Mesendoderm (in vitro differentiated cells): ENCODE measurements at regions not wholly inside any gene's neighbourhood (a gene's known extent, or its start where the extent isn't known, plus 50 kb on each side); places are given as distances from the start of the nearest gene placed in this dataset.
"Not testable (repeated sequence)": the region's sequence is repeated elsewhere in the genome, so short reads cannot be mapped to it uniquely, and the experiment has no call there.

Experiments used
- DNase-seq: peaks from one replicate; pipeline ENCODE4 v3.0.0; 2013
- H2AK5ac ChIP-seq: 2 replicates; pipeline ENCODE4 v1.6.1; 2013; ENCODE audit warnings: low read length, inconsistent platforms
- H2BK120ac ChIP-seq: 2 replicates; pipeline ENCODE4 v1.6.1; 2013; ENCODE audit warnings: low read depth, mild to moderate bottlenecking, low read length, moderate library complexity, mixed read lengths
- H2BK15ac ChIP-seq: replicated peaks from 2 replicates; pipeline ENCODE4 v1.6.1; 2013; ENCODE audit warnings: low read depth, mild to moderate bottlenecking, moderate library complexity
- H2BK5ac ChIP-seq: 2 replicates; pipeline ENCODE4 v1.6.1; 2013; ENCODE audit warnings: low read length, inconsistent platforms
- H3K18ac ChIP-seq: 2 replicates; pipeline ENCODE4 v1.6.1; 2013; ENCODE audit warnings: mild to moderate bottlenecking, low read length, mixed read lengths
- H3K23ac ChIP-seq: one replicate; pipeline ENCODE4 v1.6.1; 2013; ENCODE audit warnings: low read length
- H3K27ac ChIP-seq: 2 replicates; pipeline ENCODE4 v1.5.1; 2013; ENCODE audit warnings: low read depth, mild to moderate bottlenecking, inconsistent platforms, low read length, moderate library complexity
- H3K27me3 ChIP-seq: 2 replicates; pipeline ENCODE4 v1.6.1; 2013; ENCODE audit warnings: low read length, control low read depth, mild to moderate bottlenecking, inconsistent platforms; ENCODE audit not compliant: insufficient read depth, poor library complexity
- H3K36me3 ChIP-seq: 2 replicates; pipeline ENCODE4 v1.6.1; 2013; ENCODE audit warnings: low read length, inconsistent platforms; ENCODE audit not compliant: control insufficient read depth, insufficient read depth
- H3K4ac ChIP-seq: one replicate; pipeline ENCODE4 v1.6.1; 2013; ENCODE audit warnings: low read depth, mild to moderate bottlenecking, low read length, moderate library complexity
- H3K4me1 ChIP-seq: 2 replicates; pipeline ENCODE4 v1.6.1; 2013; ENCODE audit warnings: low read depth, low read length, inconsistent platforms; ENCODE audit not compliant: control insufficient read depth
- H3K4me2 ChIP-seq: 2 replicates; pipeline ENCODE4 v1.6.1; 2013; ENCODE audit warnings: low read length
- H3K4me3 ChIP-seq: 2 replicates; pipeline ENCODE4 v1.5.1; 2013; ENCODE audit warnings: mild to moderate bottlenecking, low read length
- H3K56ac ChIP-seq: one replicate; pipeline ENCODE4 v1.6.1; 2013; ENCODE audit warnings: low read length
- H3K79me1 ChIP-seq: 2 replicates; pipeline ENCODE4 v1.6.1; 2013; ENCODE audit warnings: low read length, inconsistent platforms
- H3K79me2 ChIP-seq: 2 replicates; pipeline ENCODE4 v1.6.1; 2013; ENCODE audit warnings: mild to moderate bottlenecking, low read length; ENCODE audit not compliant: control insufficient read depth, insufficient read depth
- H3K9ac ChIP-seq: 2 replicates; pipeline ENCODE4 v1.6.1; 2013; ENCODE audit warnings: low read length, inconsistent platforms
- H4K5ac ChIP-seq: one replicate; pipeline ENCODE4 v1.6.1; 2013; ENCODE audit warnings: low read length
- H4K8ac ChIP-seq: one replicate; pipeline ENCODE4 v1.6.1; 2013; ENCODE audit warnings: low read depth, mild to moderate bottlenecking, control low read depth, low read length, moderate library complexity
- WGBS: extraction: QIAGEN DNeasy Blood & Tissue Kit; methylation state at CpG from one replicate; pipeline ENCODE4 v1.1.7; 2013; ENCODE audit warnings: low lambda C conversion rate, missing lambda C conversion rate; ENCODE audit not compliant: insufficient coverage; ENCODE audit errors: extremely low coverage; 5-methylcytosine and 5-hydroxymethylcytosine counted together

DNA sequence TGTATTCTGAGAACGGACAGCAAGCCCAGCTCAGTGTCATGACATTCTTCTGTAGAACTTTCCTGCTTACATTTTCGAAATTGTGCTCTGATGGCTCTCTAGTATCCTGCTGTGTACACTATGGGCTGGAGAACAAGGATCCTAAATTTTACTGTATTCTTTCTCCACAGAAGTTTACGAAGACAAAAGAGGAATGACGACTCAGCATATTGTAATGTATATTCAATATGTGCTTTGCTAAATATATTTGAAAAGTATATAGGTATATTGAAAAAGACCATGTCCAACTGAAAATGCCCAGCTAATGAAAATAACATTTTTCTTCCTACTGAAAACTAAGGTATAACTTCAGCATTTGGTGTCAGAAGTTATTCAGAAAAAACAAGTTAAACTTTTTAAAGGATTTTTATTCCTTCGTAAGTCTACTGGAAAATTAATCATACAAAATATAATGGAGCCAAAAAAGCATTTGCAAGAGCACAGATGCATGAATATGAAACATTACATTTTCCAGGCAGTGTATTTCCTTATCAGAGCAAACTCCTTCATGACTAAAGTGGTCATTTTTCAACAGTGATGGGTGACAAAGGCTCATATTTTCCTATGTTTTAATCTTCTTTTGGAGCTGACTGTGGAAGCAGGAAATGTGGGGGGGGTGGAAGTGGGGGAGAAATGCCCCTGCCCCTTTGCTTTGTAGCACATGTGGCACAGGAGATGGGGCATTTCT lies 143.8 kb upstream of the THUMPD2 start:
- H3K9ac ChIP-seq, result no peak overlapping the region
- no peak overlapping the region for H2BK15ac ChIP-seq
- no CpG with 5 or more reads among the region's 5 CpGs for WGBS
- H3K4me2 ChIP-seq, result no peak overlapping the region
- no peak overlapping the region for H4K8ac ChIP-seq
- H3K4me3 ChIP-seq, result no peak overlapping the region
- H2AK5ac ChIP-seq, result no peak overlapping the region
- H4K5ac ChIP-seq, result no peak overlapping the region
- peaks cover 4% of the 10 kb centered on the region for H3K4me1 ChIP-seq
- H3K79me2 ChIP-seq, result no peaks in the 10 kb centered on the region
- DNase-seq, result no peak
- no peak overlapping the region for H3K27ac ChIP-seq
- H3K23ac ChIP-seq, result no peak overlapping the region
- H2BK120ac ChIP-seq, result no peak overlapping the region
- H3K27me3 ChIP-seq, result no peaks in the 10 kb centered on the region
- no peaks in the 10 kb centered on the region for H3K79me1 ChIP-seq
- no peak overlapping the region for H3K56ac ChIP-seq
- H2BK5ac ChIP-seq, result no peak overlapping the region
- no peak overlapping the region for H3K18ac ChIP-seq
- H3K36me3 ChIP-seq, result no peaks in the 10 kb centered on the region
- H3K4ac ChIP-seq, result no peak overlapping the region

- H2AK5ac ChIP-seq, result no peak overlapping the region
- no peaks in the 10 kb centered on the region for H3K79me1 ChIP-seq
- no peaks in the 10 kb centered on the region for H3K27me3 ChIP-seq
- no peak overlapping the region for H3K4ac ChIP-seq
- H3K4me1 ChIP-seq, result peaks cover 4% of the 10 kb centered on the region
- no peak overlapping the region for H2BK15ac ChIP-seq
- H3K23ac ChIP-seq, result no peak overlapping the region
- H4K5ac ChIP-seq, result no peak overlapping the region
- H3K27ac ChIP-seq, result no peak overlapping the region
- no peak for DNase-seq
- no peaks in the 10 kb centered on the region for H3K79me2 ChIP-seq
- no peaks in the 10 kb centered on the region for H3K36me3 ChIP-seq
- H3K4me3 ChIP-seq, result no peak overlapping the region
- H3K18ac ChIP-seq, result no peak overlapping the region
- no peak overlapping the region for H4K8ac ChIP-seq
- H2BK5ac ChIP-seq, result no peak overlapping the region
- H3K4me2 ChIP-seq, result no peak overlapping the region
- WGBS, result no CpG with 5 or more reads among the region's 5 CpGs
- H2BK120ac ChIP-seq, result no peak overlapping the region
- no peak overlapping the region for H3K56ac ChIP-seq
- H3K9ac ChIP-seq, result no peak overlapping the region
These were observed 141.3 kb upstream of the THUMPD2 start for GRCh38 chr2:39920307-39920801.

DNA sequence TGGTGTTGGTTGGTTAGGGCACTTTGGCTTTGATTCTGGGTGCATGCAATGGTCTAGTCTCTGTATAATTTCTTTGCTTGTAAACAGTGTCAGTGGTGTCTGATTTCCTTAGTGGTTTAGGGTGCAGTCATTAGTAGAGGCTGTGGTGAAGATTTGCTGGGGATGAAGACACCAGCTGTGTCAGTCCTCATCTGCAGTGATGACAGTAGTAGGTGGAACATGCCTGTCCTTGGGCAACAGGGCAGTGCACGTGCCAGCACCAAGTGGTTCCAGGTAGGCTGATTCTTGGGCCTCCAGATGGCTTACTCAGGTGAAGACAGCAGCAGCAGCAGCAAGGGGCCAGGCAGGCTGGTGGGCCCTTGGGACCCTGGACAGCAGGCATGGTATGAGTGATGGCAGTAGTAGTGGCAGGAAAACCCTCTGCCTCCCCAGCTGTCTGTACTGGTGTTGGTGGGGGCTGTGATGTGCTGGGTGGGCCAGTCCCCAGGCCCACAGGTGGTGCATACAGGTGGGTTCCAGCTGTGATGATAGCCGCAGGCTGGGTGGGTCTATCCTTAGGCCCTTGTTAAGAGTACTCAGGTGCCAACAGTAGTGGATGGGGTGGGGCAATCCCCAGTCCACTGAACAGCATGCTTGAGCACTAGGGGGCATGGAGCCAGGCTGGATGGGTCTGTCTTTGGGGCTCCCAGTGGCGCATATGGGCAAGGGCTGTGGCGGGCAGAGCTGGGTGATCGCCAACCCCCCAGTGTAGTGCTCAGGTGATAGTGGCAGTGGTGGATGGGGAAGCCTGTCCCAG lies 140.7 kb upstream of the THUMPD2 start:
- no peak overlapping the region for H3K23ac ChIP-seq
- no peak overlapping the region for H3K18ac ChIP-seq
- H2BK120ac ChIP-seq, result no peak overlapping the region
- no peak overlapping the region for H3K4me3 ChIP-seq
- no peak overlapping the region for H2BK5ac ChIP-seq
- H3K56ac ChIP-seq, result no peak overlapping the region
- no CpG with 5 or more reads among the region's 5 CpGs for WGBS
- no peak overlapping the region for H3K4me2 ChIP-seq
- no peaks in the 10 kb centered on the region for H3K27me3 ChIP-seq
- no peak overlapping the region for H2BK15ac ChIP-seq
- H3K79me1 ChIP-seq, result no peaks in the 10 kb centered on the region
- H3K4ac ChIP-seq, result no peak overlapping the region
- H4K8ac ChIP-seq, result no peak overlapping the region
- no peak for DNase-seq
- no peaks in the 10 kb centered on the region for H3K36me3 ChIP-seq
- no peak overlapping the region for H3K9ac ChIP-seq
- peaks cover 4% of the 10 kb centered on the region for H3K4me1 ChIP-seq
- no peak overlapping the region for H2AK5ac ChIP-seq
- H3K27ac ChIP-seq, result no peak overlapping the region
- H3K79me2 ChIP-seq, result no peaks in the 10 kb centered on the region
- no peak overlapping the region for H4K5ac ChIP-seq

DNA sequence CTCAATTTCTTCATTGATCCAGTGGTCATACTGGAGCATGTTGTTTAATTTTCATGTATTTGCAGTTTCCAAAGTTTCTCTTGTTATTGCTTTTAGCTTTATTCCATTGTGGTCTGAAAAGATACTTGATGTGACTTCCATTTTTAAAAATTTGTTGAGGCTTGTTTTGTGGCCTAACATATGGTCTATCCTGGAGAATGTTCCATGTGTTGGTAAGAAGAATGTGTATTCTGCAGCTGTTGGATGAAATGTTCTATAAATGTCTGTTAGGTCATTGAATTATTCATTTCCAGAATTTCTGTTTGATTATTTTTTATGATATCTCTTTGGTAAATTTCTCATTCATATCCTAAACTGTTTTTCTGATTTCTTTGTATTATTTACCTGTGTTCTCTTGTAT lies 139.8 kb upstream of the THUMPD2 start:
- no peak overlapping the region for H4K5ac ChIP-seq
- no peaks in the 10 kb centered on the region for H3K79me1 ChIP-seq
- no peak overlapping the region for H2BK15ac ChIP-seq
- H3K4me2 ChIP-seq, result no peak overlapping the region
- H3K27ac ChIP-seq, result no peak overlapping the region
- no peak overlapping the region for H2BK120ac ChIP-seq
- H3K4me1 ChIP-seq, result peaks cover 4% of the 10 kb centered on the region
- H3K79me2 ChIP-seq, result no peaks in the 10 kb centered on the region
- H3K27me3 ChIP-seq, result no peaks in the 10 kb centered on the region
- no peaks in the 10 kb centered on the region for H3K36me3 ChIP-seq
- H3K4ac ChIP-seq, result no peak overlapping the region
- H3K18ac ChIP-seq, result no peak overlapping the region
- H3K9ac ChIP-seq, result no peak overlapping the region
- H4K8ac ChIP-seq, result no peak overlapping the region
- DNase-seq, result no peak
- no peak overlapping the region for H2AK5ac ChIP-seq
- H3K56ac ChIP-seq, result no peak overlapping the region
- no peak overlapping the region for H3K23ac ChIP-seq
- H2BK5ac ChIP-seq, result no peak overlapping the region
- no peak overlapping the region for H3K4me3 ChIP-seq

DNA sequence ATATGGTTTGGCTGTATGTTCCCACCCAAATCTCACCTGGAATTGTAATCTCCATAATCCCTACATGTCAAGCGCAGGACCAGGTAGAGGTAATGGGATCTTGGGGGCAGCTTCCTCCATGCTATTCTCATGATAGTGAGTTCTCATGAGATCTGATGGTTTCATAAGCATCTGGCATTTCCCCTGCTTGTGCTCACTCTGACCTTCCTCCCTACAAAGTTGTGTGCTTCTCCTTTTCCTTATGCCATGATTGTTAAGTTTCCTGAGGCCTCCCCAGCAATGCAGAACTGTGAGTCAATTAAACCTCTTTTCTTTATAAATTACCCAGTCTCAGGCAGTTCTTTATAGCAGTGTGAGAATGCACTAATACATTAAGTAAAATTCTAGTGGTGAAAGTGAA lies 138.3 kb upstream of the THUMPD2 start:
- not testable (repeated sequence) for H3K36me3 ChIP-seq, H3K18ac ChIP-seq, H2BK15ac ChIP-seq, H3K56ac ChIP-seq, H3K27me3 ChIP-seq, H4K8ac ChIP-seq, H3K79me2 ChIP-seq, H2AK5ac ChIP-seq, H3K4ac ChIP-seq, H2BK5ac ChIP-seq, DNase-seq, H3K27ac ChIP-seq, H3K4me1 ChIP-seq, H2BK120ac ChIP-seq, H3K79me1 ChIP-seq, H4K5ac ChIP-seq, H3K4me3 ChIP-seq, H3K4me2 ChIP-seq, H3K9ac ChIP-seq, H3K23ac ChIP-seq
- no CpG with 5 or more reads among the region's 1 CpG for WGBS
